HCT116 (cell line): ENCODE measurements at regions not wholly inside any gene's neighbourhood (a gene's known extent, or its start where the extent isn't known, plus 50 kb on each side); places are given as distances from the start of the nearest gene placed in this dataset.

Source experiments
- ATAC-seq: fragments of 200-7000 bp; cut with Tn5 transposase; 2 replicates; pipeline ENCODE4 v1.9.1; 2020; ENCODE audit warnings: mild to moderate bottlenecking, moderate library complexity
- BruUV-seq: library from RNA; stranded (reverse); fragments of 400-500 nt; replicated peaks from 2 replicates; lab custom pipeline; 2021; lab: Mats Ljungman, UMichigan
- CTCF ChIA-PET: fragments of 300-600 bp; sonication (Branson Sonifier 250); formaldehyde crosslinking; loops from one replicate; lab custom pipeline; 2021; ENCODE audit warnings: antibody characterized with exemption; lab: Charles Lee
- POLR2A ChIA-PET: fragments of 300-600, 350-600 bp; sonication (Branson Sonifier 250); formaldehyde crosslinking; loops from one replicate; lab custom pipeline; 2021; ENCODE audit warnings: antibody characterized with exemption; lab: Charles Lee
- RAD21 ChIA-PET, 2 experiments: fragments of 300-600 bp; sonication (Branson Sonifier 250); formaldehyde crosslinking; loops; one replicate each; lab custom pipeline; 2023; ENCODE audit warnings: low total read pairs in 2 of 2; ENCODE audit not compliant: uncharacterized antibody in 2 of 2, unreplicated experiment in 2 of 2, low non-redundant PET in 1 of 2; lab: Charles Lee
- DNase-seq: peaks from one replicate; pipeline ENCODE4 v3.0.0-alpha.2; 2010; ENCODE audit warnings: low read depth, low spot score
- H2AFZ ChIP-seq: fragments of 200-600 bp; shearing (Covaris generic), sonication (generic); 2 replicates; pipeline ENCODE4 v1.6.1; 2017; ENCODE audit warnings: low read depth, mixed run types, mixed read lengths, antibody characterized with exemption, low read length; ENCODE audit not compliant: poor library complexity, severe bottlenecking
- H3K27ac ChIP-seq: 2 replicates; pipeline ENCODE4 v1.5.1; 2012; ENCODE audit warnings: low read depth, low read length
- H3K27me3 ChIP-seq: fragments of 200-600 bp; sonication (generic); 2 replicates; pipeline ENCODE4 v1.6.1; 2016; ENCODE audit warnings: mixed run types, low read length, mixed read lengths; ENCODE audit not compliant: insufficient read depth
- H3K36me3 ChIP-seq, 2 experiments: fragments of 200-500 bp in 1 of 2; fragments of 200-600 bp in 1 of 2; sonication (Bioruptor generic) in 1 of 2; sonication (generic) in 1 of 2; 2 replicates each; pipeline versions ENCODE4 v1.5.1 to v1.6.1; 2014 to 2016; ENCODE audit warnings: low read length in 2 of 2, inconsistent platforms in 1 of 2, mixed read lengths in 1 of 2, mixed run types in 1 of 2; ENCODE audit not compliant: insufficient read depth in 2 of 2, control insufficient read depth in 1 of 2
- H3K4me1 ChIP-seq, 2 experiments: fragments of 200-600 bp in 1 of 2; sonication (generic) in 1 of 2; 2 replicates each; pipeline versions ENCODE4 v1.5.1 to v1.6.1; 2012 to 2017; ENCODE audit warnings: low read length in 2 of 2, inconsistent platforms in 1 of 2, mild to moderate bottlenecking in 1 of 2, mixed read lengths in 1 of 2, mixed run types in 1 of 2, moderate library complexity in 1 of 2; ENCODE audit not compliant: insufficient read depth in 2 of 2, control insufficient read depth in 1 of 2
- H3K4me2 ChIP-seq: fragments of 200-600 bp; sonication (generic); 2 replicates; pipeline ENCODE4 v1.6.1; 2017; ENCODE audit warnings: mixed run types, low read length, mixed read lengths
- H3K4me3 ChIP-seq, 2 experiments: fragments of 200-600 bp in 1 of 2; sonication (generic) in 1 of 2; replicated peaks in 1 of 2; 2 replicates each; pipeline ENCODE4 v1.5.1; 2011 to 2016; ENCODE audit warnings: low read length in 2 of 2, control low read depth in 1 of 2, low read depth in 1 of 2, mild to moderate bottlenecking in 1 of 2, mixed read lengths in 1 of 2, mixed run types in 1 of 2
- H3K79me2 ChIP-seq: fragments of 200-600 bp; sonication (generic); 2 replicates; pipeline ENCODE4 v1.6.1; 2017; ENCODE audit warnings: mild to moderate bottlenecking, mixed run types, low read length, moderate library complexity, mixed read lengths; ENCODE audit not compliant: insufficient read depth
- H3K9ac ChIP-seq: fragments of 200-600 bp; sonication (generic); 2 replicates; pipeline ENCODE4 v1.6.1; 2016; ENCODE audit warnings: low read length, mixed read lengths
- H3K9me2 ChIP-seq: fragments of 200-600 bp; sonication (generic), shearing (Covaris generic); 2 replicates; pipeline ENCODE4 v1.6.1; 2017; ENCODE audit warnings: mixed run types, mild to moderate bottlenecking, moderate library complexity; ENCODE audit not compliant: insufficient read depth
- H3K9me3 ChIP-seq, 2 experiments: fragments of 200-500 bp in 1 of 2; fragments of 200-600 bp in 1 of 2; sonication (Bioruptor generic) in 1 of 2; sonication (generic) in 1 of 2; 2 replicates each; pipeline ENCODE4 v1.6.1; 2014 to 2017; ENCODE audit warnings: low read length in 2 of 2, mixed read lengths in 2 of 2, inconsistent platforms in 1 of 2, low read depth in 1 of 2, mild to moderate bottlenecking in 1 of 2, mixed run types in 1 of 2, moderate library complexity in 1 of 2; ENCODE audit not compliant: control insufficient read depth in 1 of 2, insufficient read depth in 1 of 2
- H4K20me1 ChIP-seq: fragments of 200-600 bp; sonication (generic), shearing (Covaris generic); 2 replicates; pipeline ENCODE4 v1.6.1; 2017; ENCODE audit warnings: mixed run types, mild to moderate bottlenecking, moderate library complexity; ENCODE audit not compliant: insufficient read depth
- ATF3 ChIP-seq: IDR thresholded peaks from 2 replicates; pipeline ENCODE4 v1.6.1; 2012
- EGR1 ChIP-seq: IDR thresholded peaks from 2 replicates; pipeline ENCODE4 v1.6.1; 2012; ENCODE audit warnings: low read depth
- ELF1 ChIP-seq: IDR thresholded peaks from 2 replicates; pipeline ENCODE4 v1.6.1; 2012; ENCODE audit warnings: low read depth, borderline replicate concordance
- EZH2 ChIP-seq: fragments of 200-600 bp; sonication (generic); IDR thresholded peaks from 2 replicates; pipeline ENCODE4 v1.6.1; 2017; ENCODE audit warnings: antibody characterized with exemption, mixed run types
- FOSL1 ChIP-seq: IDR thresholded peaks from 2 replicates; pipeline ENCODE4 v1.6.1; 2012; ENCODE audit warnings: low read depth
- JUND ChIP-seq: IDR thresholded peaks from 2 replicates; pipeline ENCODE4 v1.6.1; 2012
- MAX ChIP-seq: IDR thresholded peaks from 2 replicates; pipeline ENCODE4 v1.6.1; 2012
- POLR2A ChIP-seq: IDR thresholded peaks from 2 replicates; pipeline ENCODE4 v1.7.0; 2011; ENCODE audit warnings: borderline replicate concordance; ENCODE audit not compliant: insufficient read depth, insufficient read length; ENCODE audit errors: extremely low read depth
- POLR2AphosphoS5 ChIP-seq: IDR thresholded peaks from 2 replicates; pipeline ENCODE4 v1.6.1; 2011; ENCODE audit warnings: mild to moderate bottlenecking, low read depth, low read length, moderate library complexity
- RAD21 ChIP-seq: IDR thresholded peaks from 2 replicates; pipeline ENCODE4 v1.6.1; 2012; ENCODE audit warnings: low read depth, mild to moderate bottlenecking
- SP1 ChIP-seq: IDR thresholded peaks from 2 replicates; pipeline ENCODE4 v1.6.1; 2012; ENCODE audit warnings: low read depth
- TCF7L2 ChIP-seq: IDR thresholded peaks from 2 replicates; pipeline ENCODE4 v1.7.0; 2011; ENCODE audit warnings: borderline replicate concordance, inconsistent platforms; ENCODE audit not compliant: insufficient read depth, insufficient read length; ENCODE audit errors: extremely low read depth
- YY1 ChIP-seq: IDR thresholded peaks from 2 replicates; pipeline ENCODE4 v1.6.1; 2011; ENCODE audit warnings: low read length, low read depth, moderate library complexity, mild to moderate bottlenecking; ENCODE audit not compliant: insufficient replicate concordance; ENCODE audit errors: extremely low read depth
- ZBTB33 ChIP-seq: IDR thresholded peaks from 2 replicates; pipeline ENCODE4 v1.6.1; 2011; ENCODE audit warnings: mild to moderate bottlenecking, low read length, moderate library complexity; ENCODE audit not compliant: insufficient replicate concordance; ENCODE audit errors: extremely low read depth
- ZNF274 ChIP-seq: fragments of 200-500 bp; sonication (Bioruptor generic); IDR thresholded peaks from 2 replicates; pipeline ENCODE4 v1.6.1; 2014; ENCODE audit warnings: mild to moderate bottlenecking, low read depth, low read length, inconsistent platforms
- intact Hi-C: fragments of 100-400 bp; cut with micrococcal nuclease; formaldehyde crosslinking; loops from 2 replicates; pipeline ENCODE4 v1.10.0; 2022
- TF ChIP-seq, protein P1 (sequence below): IDR thresholded peaks from 2 replicates; pipeline ENCODE4 v1.6.1; 2012; ENCODE audit warnings: low read depth

DNA sequence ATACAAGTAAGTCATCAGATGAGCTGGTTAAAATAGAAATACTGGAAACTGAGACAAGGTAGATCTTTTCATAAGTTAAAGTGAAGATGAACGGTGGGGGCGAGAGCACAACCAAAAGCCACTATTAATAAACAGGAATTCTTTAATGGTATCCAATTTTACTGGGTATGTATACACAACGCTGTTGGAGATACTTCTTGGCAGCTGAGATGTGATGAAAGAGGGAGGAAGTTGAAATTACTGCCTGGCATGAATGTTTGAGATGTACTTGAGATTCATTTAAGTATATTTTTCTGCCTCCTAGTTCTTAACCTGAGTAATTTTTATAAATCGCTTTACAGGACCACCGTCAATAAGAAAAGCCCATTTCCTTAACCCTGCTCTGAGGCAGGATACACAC, 110.0 kb upstream of the ZRANB2 start:
- no peak for DNase-seq
- H3K4me3 ChIP-seq, result no peak overlapping the region
- no peaks in the 10 kb centered on the region for H3K9me3 ChIP-seq
- H2AFZ ChIP-seq, result no peak overlapping the region
- RAD21 ChIA-PET, result no interaction called here
- BruUV-seq, result no TSS peak
- POLR2A ChIA-PET, result no interaction called here
- H3K9me2 ChIP-seq, result no peaks in the 10 kb centered on the region
- no peak overlapping the region for H3K4me2 ChIP-seq
- H3K79me2 ChIP-seq, result no peaks in the 10 kb centered on the region
- H3K36me3 ChIP-seq, result no peaks in the 10 kb centered on the region
- CTCF ChIA-PET, result no interaction called here
- ATAC-seq, result no peak
- intact Hi-C loops, result no loop called here
- H3K27me3 ChIP-seq, result no peaks in the 10 kb centered on the region
- TF ChIP-seq JUND (no peak), EZH2 (no peak), ATF3 (no peak), FOSL1 (no peak), ZNF274 (no peak), ZBTB33 (no peak), MAX (no peak), POLR2AphosphoS5 (no peak), TCF7L2 (no peak), EGR1 (no peak), RAD21 (no peak), SP1 (no peak), POLR2A (no peak), ELF1 (no peak), YY1 (no peak)
- TF ChIP-seq, protein P1, sequence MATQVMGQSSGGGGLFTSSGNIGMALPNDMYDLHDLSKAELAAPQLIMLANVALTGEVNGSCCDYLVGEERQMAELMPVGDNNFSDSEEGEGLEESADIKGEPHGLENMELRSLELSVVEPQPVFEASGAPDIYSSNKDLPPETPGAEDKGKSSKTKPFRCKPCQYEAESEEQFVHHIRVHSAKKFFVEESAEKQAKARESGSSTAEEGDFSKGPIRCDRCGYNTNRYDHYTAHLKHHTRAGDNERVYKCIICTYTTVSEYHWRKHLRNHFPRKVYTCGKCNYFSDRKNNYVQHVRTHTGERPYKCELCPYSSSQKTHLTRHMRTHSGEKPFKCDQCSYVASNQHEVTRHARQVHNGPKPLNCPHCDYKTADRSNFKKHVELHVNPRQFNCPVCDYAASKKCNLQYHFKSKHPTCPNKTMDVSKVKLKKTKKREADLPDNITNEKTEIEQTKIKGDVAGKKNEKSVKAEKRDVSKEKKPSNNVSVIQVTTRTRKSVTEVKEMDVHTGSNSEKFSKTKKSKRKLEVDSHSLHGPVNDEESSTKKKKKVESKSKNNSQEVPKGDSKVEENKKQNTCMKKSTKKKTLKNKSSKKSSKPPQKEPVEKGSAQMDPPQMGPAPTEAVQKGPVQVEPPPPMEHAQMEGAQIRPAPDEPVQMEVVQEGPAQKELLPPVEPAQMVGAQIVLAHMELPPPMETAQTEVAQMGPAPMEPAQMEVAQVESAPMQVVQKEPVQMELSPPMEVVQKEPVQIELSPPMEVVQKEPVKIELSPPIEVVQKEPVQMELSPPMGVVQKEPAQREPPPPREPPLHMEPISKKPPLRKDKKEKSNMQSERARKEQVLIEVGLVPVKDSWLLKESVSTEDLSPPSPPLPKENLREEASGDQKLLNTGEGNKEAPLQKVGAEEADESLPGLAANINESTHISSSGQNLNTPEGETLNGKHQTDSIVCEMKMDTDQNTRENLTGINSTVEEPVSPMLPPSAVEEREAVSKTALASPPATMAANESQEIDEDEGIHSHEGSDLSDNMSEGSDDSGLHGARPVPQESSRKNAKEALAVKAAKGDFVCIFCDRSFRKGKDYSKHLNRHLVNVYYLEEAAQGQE, result no peak
- no peaks in the 10 kb centered on the region for H4K20me1 ChIP-seq
- H3K4me1 ChIP-seq, result no peaks in the 10 kb centered on the region
- H3K9ac ChIP-seq, result no peak overlapping the region
- H3K27ac ChIP-seq, result no peak overlapping the region
